ENCODE measurements at regions not wholly inside any gene's neighbourhood (a gene's known extent, or its start where the extent isn't known, plus 50 kb on each side); places are given as distances from the start of the nearest gene placed in this dataset.

- no peak for TF ChIP-seq CTCF (conservative IDR thresholded peaks at IDR 0.05; ENCODE audit: low read depth, low read length)
- TF ChIP-seq EZH2 (IDR thresholded peaks at IDR 0.05; ENCODE audit: borderline replicate concordance, low read depth, low read length, poor library complexity, severe bottlenecking), result no peak
Measured at GRCh38 chr4:186404562-186405134, 138.7 kb downstream of the F11 start.

Data from A673 (cell line).